NCI-H1105 treated with DMSO at 0.1 percent for 48 hours (cell line): ENCODE measurements at regions not wholly inside any gene's neighbourhood (a gene's known extent, or its start where the extent isn't known, plus 50 kb on each side); places are given as distances from the start of the nearest gene placed in this dataset.
"Not testable (repeated sequence)": the region's sequence is repeated elsewhere in the genome, so short reads cannot be mapped to it uniquely, and the experiment has no call there.

ENCODE experiments used
- DNase-seq: peaks from one replicate; lab custom pipeline; 2025; lab: John Stamatoyannopoulos, UW

DNA sequence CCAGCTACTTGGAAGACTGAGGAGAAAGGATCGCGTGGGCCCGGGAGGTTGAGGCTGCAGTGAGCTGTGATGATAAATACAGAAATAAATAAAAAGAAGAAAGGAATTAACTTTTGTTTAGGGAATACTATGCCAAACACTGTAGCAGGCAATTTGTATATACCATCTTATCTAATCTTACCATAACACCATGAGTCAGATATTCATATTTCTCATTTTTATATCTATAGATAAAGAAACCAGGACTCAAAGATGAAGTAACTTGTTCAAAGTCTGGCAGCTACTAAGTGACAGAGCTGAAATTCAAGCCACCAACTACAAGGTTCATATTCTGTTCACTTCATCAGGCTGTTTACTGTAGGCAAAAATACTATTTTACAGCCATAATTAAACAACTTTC lies 119.2 kb upstream of the SLC39A10 start:
- DNase-seq = no peak

DNA sequence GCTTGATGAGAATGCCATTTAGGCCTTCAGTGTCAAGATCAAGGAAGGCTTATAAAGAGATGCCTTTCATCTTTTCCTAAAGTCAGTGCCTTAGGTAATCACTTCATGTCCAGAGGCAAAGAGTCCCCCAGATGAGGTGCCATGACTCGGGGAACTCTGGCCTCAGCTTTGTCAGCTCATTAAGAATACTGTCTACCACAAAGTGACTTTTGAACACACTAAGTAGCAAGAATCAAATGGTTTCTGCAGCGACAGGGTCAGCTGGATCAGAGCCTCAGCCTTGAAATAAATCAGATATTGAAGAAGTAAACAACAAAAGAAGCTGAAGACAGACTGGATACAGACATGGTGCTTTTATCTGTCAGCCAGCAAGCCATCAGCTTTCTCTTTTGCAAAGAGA lies 120.1 kb upstream of the SLC39A10 start:
- DNase-seq = no peak

DNA sequence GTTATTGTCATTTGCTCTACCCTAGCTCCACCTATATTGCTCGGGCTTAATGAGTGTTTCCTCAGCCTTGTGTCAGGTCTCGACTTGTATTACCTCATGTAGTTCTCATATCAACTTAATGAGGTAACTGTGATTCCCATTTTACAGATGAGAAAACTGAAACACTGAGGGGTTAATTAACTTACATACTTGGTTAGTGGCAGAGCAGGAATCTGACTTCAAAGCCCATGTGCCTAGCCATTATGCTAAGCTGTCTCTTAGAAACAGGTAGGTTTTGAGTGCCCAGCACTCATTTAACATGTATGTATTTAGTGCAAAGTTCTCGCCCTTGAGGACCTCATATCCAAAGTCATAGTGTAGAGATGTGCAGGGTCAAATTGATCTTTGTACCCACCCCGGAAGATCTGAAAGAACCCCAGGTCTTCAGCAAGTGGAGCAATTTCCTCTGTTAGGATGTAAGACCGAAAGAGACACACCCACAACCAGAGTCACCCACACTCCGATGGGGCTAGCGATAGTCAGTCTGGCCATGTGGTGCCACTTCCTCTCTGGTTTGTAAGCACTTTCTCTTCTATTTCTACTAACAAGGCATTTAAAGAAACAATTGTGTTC lies 121.0 kb upstream of the SLC39A10 start:
- no peak for DNase-seq

DNA sequence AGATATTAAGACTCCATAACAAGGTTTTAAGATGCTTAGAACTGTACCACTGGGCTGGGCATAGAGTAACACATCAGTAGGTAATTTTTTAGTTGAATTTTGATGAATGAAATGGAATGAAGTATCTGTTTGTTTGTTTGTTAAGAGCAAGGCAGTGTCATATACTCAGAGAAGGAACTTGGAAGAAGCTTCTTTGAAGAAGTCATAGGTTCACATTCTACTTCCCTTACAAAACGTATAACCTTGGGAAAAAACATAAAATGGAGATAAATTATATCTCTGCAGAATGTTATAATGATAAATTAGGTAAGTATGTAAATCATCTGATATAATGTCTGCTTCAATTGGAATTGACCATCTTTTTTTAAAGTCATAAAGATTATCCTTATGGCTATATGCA lies 122.1 kb upstream of the SLC39A10 start:
- no peak for DNase-seq

DNA sequence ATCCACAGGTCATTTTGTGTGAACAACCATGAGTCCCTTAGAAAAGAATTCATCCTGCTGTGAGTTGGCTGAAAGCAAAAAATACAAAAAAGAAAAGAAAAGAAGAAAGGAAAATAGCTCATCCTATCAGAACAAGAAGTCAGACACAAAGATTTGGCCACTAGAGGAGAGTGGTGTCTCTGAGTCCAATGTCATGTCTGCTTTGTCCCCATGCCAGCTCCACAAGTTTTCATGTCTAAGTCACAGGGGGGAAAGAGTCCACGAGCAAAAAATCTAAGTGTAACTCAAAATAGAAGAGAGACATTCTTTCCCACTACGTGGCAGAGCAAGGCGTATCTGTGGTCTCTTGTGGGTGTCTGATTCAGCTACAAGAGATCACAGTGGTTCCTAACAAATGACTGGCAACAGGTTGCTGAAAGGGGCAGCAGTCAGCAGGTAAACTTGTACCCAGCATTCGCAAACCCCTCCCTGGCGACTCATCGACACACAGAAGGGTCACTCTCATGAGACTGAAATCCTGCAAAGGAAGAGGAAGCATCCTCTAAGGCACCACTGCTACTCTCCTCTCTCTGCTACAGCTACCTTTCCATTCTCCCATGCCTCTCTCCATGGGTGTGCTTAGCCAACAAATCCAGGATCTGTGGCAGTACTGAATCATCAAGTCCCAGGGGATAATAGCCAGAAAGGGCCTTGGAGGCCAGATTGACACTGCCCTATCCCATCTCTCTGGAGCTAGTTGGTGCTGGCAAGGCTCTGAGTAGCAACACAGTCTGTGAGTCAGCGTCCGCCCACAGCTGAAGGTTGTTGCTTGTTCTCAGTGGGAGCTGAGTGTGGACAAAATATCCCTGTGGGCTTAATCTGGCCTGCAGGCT lies 123.0 kb upstream of the SLC39A10 start:
- DNase-seq = no peak

DNA sequence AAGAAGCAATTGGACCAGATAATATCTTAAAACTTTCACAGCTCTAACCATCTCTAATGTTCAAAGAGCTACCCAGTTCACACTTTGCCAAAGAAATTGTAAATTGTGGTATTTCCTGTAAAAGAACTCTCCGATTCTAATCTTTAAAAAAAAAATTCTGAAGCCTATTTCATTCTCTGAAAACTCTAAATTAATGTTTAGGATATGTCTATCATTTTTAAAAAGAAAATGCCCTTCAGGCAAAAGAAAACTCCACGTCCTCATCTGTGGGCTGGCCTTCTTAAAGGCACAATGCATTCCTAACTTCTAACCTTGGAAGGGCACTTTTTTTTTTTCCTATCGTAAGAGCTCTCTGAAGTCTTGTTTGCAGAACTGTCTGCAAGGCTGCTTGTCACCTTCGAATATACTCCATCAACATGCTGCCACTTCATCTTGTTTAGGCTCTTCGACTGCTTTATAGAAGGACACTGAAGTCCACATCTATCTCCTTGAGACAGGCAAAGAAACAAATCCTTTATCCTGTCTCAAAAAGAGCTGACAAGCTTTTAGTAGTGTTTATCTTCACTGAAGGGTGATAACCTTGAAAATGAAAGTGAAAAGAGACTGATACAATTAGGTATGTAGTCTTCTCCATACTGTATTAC lies 124.3 kb upstream of the SLC39A10 start:
- DNase-seq = no peak

DNA sequence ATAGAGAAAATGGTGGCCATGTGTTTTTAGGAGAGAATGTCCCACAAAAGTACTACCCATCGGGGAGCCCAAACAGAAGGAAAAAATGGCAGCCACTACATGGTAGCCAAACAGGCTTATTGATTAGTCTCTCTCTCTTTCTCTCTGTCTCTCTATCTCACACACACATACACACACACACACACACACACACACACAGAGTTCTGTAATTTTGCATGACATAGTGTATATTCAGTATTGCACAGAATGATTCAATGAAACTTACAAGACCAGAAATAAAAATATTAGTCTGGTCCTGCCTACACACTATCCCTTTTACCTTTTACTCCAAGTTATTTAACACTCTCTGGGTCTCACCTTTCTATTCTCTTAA lies 124.8 kb upstream of the SLC39A10 start:
- no peak for DNase-seq

DNA sequence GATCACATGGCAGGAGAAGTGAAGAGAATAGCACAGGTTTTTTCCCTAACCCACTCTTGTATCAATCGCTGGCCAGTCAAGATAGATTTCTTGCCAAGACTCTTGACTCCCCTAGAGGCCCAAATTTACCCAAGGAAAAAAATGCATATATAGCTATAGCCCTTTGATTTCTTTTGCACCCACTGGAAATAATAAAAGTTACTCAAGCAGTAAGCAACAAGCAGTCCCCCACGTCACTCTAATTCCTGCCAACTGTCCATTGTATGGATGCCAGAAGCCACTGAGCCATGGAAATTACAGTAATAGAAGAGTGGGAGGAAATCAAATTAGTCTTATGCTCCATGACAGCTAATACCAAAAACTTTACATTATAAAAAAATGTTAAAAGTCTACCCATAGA lies 125.3 kb upstream of the SLC39A10 start:
- no peak for DNase-seq

DNA sequence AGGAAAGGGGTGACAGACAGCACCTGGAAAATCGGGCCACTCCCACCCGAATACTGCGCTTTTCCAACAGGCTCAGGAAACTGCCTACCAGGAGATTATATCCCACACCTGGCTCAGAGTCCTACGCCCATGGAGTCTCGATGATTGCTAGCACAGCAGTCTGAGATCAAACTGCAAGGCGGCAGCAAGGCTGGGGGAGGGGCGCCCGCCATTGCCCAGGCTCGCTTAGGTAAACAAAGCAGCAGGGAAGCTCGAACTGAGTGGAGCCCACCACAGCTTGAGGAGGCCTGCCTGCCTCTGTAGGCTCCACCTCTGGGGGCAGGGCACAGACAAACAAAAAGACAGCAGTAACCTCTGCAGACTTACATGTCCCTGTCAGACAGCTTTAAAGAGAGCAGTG lies 133.8 kb upstream of the SLC39A10 start:
- not testable (repeated sequence) for DNase-seq

DNA sequence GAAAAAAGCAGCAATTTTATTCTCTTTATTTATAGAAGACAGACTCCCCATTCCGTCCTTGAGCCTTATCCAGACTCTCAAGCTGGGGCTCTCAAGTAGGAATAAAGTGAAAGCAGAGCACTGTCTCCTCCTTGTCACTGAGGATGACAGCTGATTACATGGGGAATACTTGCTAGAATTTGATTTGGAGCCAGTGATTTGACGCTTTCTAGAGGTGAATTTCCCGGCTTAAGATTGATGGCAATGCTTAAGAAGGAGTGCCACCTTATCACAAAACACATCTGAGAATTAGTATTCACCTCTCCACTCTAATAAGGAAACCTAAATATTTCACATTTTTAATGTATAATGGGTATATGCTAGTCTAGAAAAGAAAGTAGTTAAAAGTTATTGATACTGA lies 135.4 kb upstream of the SLC39A10 start:
- DNase-seq = no peak

DNA sequence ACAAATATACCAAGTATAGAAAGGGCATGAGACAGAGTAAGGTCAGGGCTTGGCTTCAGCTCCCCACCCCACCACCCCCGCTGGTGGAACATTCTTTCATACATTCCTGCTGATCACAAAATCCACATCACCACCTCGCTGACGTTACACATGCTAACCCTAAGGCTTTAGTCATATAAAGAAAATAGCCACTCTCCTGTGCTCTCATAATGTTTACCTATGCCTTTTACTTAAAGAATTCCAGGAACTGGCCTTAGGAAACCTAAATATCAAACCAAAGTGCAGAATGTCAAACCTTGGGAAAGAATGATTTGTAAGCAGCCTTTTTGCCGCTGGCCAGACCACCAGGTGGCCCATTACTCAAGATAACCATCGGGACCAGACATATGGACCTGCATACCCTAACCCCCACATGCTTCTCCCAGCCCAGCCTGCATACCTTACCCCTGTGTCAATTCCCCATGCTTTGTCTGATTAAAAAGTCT lies 136.3 kb upstream of the SLC39A10 start:
- DNase-seq = no peak

DNA sequence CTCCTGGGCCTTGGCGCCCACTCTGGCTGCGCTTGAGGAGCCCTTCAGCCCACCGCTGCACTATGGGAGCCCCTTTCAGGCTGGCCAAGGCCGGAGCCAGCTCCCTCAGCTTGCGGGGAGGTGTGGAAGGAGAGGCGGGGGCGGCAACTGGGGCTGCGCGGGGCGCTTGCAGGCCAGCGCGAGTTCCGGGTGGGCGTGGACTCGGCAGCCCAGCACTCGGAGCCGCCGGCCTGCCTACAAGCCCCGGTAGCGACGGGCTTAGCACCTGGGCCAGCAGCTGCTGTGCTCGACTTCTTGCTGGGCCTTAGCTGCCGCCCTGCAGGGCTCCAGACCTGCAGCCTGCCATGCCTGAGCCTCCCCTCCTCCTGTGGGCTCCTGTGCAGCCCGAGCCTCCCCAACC lies 141.5 kb upstream of the SLC39A10 start:
- DNase-seq = no peak

DNA sequence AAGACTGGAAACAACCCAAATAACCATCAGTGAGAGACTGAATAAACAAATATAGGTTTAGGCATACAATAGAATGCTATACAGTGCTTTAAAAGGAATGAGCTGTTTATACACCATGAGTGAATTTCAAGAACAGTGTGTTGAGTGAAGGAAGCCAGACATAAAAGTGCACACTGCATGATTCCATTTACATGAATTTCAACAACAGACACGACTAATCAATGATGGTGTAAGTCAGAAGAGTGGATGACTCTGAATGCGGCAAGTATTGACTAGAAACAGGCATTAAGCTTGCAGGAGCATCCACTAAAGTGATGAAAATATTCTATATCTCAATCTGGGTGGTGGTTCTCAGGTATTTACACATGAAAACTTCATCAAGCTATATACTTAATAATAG lies 142.7 kb upstream of the SLC39A10 start:
- no peak for DNase-seq

DNA sequence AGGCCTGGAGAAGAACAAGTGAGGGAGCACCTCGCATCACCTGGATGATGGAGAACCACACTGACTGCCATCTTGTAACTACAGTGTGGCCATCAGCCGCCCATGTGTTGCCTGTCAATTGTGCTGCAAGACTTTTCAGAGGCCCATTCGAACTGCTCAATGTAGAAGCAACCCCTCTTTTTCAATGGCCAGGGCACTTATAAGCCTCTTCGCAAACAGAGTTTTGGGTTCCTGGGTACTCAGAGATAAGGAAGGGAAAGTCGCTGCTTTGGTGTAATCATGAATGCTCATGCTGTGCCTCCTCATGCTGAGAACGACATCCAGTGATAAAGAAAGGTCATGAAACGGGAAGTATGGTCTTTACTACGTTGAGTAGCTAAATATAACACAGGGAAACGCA lies 143.9 kb upstream of the SLC39A10 start:
- DNase-seq = no peak

DNA sequence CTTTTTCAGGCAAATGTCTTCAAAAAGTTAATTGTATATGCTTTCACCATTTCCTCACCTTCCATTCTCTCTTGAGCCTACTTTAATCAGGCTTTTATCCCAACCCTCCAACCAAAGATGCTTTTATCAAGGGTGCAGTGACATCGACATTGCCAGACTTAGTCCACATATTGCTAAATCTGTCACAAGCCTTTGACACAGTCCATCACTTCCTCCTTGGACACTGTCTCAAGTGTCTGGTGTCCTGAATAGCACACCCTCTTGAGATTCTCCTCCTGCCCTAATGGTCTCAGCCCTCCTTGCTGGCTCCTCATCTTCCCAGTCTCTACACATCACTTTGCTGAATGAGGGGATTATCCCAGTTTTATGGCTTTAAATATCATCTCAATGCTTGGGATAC lies 147.5 kb upstream of the SLC39A10 start:
- DNase-seq = no peak

DNA sequence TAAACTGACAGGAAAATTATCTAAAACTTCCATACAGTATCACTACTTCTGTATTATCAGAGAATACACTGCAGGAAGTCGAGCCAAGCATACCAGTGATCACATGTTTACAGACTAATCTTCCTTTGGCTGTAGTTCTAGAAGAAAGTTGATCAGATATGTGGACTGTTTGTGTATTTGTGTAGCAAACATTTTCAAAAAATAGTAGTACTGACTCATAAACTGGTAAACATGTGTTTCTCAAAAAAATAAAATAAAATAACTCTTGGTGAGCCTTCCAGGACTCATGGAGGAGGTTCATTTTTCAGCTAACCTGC lies 148.9 kb upstream of the SLC39A10 start:
- no peak for DNase-seq

DNA sequence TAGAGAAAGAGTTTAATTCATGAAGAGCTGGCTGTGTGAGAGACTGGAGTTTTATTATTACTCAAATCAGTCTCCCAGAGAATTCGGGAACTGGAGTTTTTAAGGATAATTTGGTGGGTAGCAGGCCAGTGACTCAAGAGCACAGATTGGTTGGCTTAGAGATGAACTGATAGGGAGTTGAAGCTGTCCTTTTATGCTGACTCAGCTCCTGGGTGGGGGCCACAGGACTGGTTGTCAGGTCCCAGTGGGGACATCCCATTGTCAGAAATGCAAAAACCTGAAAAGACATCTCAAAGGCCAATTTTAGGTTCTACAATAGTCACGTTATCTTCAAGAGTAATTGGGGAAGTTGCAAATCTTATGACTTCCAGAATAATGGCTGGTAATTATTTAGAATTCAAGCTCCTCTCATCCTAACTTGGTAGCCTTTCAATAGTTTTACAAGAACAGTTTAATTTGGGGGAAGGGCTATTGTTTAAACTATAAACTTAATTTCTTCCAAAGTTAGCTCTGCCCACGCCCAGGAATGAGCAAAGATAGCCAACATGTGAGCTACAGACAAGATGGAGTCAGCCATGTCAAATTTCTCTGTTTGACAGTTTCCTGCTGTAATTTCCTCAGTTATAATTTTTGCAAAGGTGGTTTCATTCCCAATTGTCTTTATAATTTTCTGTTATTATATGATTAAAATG lies 149.4 kb upstream of the SLC39A10 start:
- DNase-seq = no peak

DNA sequence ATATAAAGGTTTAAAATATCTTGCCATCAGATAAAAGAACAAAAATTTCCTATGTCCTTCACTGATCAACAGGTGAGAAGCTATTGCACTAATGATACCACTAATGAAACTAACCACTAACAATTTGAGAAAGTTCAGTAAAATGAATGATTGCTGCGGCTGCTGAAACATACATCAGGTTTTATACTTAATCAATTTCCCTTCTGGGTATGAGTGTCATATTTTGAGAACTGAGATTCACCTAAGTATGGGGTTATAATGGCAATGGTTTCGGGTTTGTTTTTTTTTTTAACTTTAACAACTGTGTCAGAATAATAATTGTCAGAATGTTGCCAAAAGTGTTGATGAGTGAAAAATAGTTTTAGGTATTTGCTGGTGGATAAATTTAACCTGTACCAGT lies 151.3 kb upstream of the SLC39A10 start:
- DNase-seq = no peak

DNA sequence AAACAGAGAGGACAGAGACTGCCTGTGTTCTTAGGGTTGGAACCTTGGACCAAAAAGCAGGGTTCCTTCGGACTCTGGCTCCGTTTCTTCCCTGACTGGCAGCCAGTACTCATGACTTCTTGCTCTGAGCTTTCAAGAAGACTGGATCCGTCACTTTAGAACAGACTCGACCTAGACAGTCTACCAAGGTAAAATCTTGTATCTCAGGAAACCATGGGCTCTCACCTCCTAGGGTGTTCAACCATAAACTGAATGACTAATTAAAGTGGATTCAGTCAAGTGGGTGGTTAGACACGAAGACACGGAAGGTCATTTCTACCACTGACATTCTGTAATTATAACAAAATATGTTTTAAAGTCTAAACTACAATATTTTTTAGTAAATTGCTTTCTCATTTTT lies 153.8 kb upstream of the SLC39A10 start:
- DNase-seq = no peak

DNA sequence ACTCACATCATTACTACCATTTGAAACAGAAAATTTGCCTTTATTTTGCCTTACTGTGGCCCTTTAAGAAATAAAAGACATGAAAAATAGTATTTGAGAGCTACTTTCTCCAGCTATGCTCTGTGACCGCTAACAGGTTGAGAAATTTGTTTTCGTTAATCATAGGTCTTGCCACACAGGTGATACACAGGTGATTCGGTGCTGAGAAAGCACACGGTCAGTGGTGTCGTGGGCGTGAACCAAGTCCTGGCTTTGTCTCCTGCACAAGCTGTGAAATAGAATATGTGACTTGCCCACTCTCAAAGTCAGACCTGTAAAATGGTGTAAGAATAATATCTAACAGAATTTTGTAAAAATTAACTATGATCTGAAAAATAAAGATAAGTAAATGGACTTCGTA lies 155.3 kb upstream of the SLC39A10 start:
- no peak for DNase-seq

DNA sequence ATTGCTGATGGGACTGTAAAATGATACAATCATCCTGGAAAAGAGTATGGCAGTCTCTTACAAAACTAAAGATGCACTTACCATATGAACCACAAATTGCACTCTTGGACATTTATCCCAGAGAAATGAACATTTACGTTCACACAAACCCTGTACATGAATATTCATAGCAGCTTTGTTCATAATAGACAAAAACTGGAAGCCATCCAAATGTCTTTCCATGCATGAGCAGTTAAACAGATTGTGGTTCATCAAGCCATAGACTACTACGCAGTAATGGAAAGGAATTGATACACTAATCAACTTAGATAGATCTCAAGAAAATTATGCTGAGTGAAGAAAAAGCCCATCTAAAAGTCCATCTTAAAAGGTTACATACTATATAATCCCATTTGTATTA lies 156.1 kb upstream of the SLC39A10 start:
- DNase-seq = peak; percentile 37

DNA sequence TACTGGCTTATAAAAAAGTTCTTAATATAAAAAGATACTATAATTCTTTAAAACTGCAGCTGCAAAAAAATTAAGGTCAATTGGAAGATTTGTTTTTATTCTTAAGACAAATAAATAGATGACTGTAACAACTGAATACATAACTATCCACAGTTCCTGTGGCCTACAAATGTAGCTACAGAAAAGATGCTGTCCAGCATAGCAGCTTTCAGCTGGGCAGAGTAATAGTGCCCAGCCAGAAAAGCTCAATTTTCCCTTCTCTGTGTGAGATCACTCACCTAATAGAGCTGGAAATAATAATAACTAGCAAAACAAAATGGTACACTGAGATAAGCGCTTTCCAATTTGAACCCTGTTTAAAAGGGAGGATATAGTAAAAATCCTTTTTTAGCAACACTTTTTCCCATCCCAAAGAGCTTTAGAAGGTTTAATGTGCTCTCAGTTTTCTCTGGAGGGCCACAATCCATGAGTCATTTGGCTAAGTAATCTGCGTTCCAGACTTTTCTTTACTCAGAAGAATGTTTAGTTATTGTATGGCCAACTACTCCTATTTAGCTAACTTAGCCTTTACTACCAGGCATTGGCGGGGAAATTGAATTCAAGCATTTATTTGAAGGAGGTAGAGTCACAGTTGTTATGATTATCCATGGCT lies 158.1 kb upstream of the SLC39A10 start:
- DNase-seq = no peak
